ENCODE measurements at regions not wholly inside any gene's neighbourhood (a gene's known extent, or its start where the extent isn't known, plus 50 kb on each side); places are given as distances from the start of the nearest gene placed in this dataset.

DNA sequence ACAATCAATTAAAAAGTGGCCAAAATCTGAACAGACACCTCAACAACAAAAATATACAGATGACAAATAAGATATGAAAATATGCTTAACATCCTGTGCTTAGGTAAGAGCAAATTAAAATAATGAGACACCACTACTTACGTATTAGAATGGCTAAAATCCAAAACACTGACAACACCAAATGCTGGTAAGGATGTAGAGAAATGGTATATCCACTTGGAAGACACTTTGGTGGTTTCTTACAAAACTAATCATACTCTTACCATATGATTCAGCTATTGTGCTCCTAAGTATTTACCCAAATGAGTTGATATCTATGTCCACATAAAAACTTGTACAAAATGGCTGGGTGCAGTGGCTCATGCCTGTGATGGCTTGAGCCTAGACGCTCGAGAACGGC lies 51.7 kb upstream of the ZNF599 start:
- DNase-seq (ENCODE audit: low read depth in 2 of 2): no peak

All from stimulated activated CD4-positive, alpha-beta T cell treated with anti-CD3 and anti-CD28 coated beads, Interleukin-4, amount 100 ng/mL, for 48 hours (primary cell).